ENCODE measurements at regions not wholly inside any gene's neighbourhood (a gene's known extent, or its start where the extent isn't known, plus 50 kb on each side); places are given as distances from the start of the nearest gene placed in this dataset.

DNA sequence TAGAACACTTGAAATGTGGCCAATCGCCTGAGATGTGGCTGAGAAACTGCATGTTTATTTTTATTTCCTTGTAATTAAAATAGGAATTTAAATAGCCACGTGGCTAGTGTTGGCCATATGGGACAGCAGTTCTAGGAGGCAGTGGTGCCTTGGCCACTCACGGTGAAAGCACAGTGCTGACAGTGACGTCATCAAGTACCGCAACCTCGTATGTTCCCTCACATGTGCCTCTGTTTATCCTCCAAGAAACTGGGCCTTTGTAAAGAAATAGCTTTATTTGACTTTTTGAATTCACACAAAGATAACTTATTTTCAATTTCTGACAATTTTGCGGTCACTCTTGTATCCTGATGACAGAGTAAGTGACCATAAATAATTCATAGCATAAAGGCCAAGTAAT, 575.0 kb downstream of the DCDC2C start:
- DNase-seq (ENCODE audit: low spot score in 2 of 2) (no peak), ATAC-seq (no peak)
- H3K4me3 Mint-ChIP-seq, result no peak overlapping the region
- H3K9me3 Mint-ChIP-seq, result peaks cover 23% of the 10 kb centered on the region
- no peak overlapping the region for H3K27ac Mint-ChIP-seq
- H3K4me1 Mint-ChIP-seq, result no peaks in the 10 kb centered on the region
- H3K36me3 Mint-ChIP-seq, result no peaks in the 10 kb centered on the region

DNA sequence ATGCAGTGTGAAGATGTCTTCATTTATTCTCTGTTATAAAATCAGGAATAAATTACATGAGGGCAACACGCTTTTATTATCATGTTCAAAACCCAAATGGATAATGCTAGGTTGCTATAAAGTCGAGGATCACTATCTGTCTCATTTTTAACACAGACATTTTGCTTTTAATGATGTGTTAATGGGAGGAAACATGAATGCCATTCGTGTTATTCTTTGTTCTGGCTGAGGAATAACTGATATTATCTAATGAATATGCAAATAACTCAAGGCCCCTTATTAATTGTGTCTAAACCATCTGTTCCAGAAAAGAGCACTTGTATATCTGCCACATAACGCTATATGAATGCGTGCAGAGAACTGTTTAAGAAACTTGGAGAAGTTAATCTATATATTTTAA, 576.1 kb downstream of the DCDC2C start:
- no peaks in the 10 kb centered on the region for H3K36me3 Mint-ChIP-seq
- no peaks in the 10 kb centered on the region for H3K4me1 Mint-ChIP-seq
- no peak for ATAC-seq
- H3K4me3 Mint-ChIP-seq, result no peak overlapping the region
- no peak overlapping the region for H3K27ac Mint-ChIP-seq
- peaks cover 26% of the 10 kb centered on the region for H3K9me3 Mint-ChIP-seq
- DNase-seq (ENCODE audit: low spot score in 2 of 2), result no peak

DNA sequence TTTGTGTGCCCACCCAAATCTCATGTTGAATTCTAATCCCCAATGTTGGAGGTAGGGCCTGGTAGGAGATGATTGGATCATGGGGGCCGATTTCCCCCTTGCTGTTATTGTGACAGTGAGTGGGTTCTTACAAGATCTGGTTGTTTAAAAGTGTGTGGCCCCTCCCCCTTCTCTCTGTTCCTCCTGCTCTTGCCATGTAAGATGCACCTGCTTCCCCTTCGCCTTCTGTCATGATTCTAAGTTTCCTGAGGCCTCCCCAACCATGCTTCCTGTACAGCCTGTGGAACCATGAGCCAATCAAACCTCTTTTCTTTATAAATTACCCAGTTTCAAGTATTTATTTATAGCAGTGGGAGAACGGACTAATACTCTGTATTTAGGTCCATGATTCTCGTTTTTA, 588.1 kb downstream of the DCDC2C start:
- ATAC-seq (no peak), DNase-seq (ENCODE audit: low spot score in 2 of 2) (no peak)
- Mint-ChIP-seq H3K4me3 (no peak overlapping the region), H3K27ac (no peak overlapping the region), H3K4me1 (no peaks in the 10 kb centered on the region), H3K9me3 (peaks cover 9% of the 10 kb centered on the region), H3K36me3 (no peaks in the 10 kb centered on the region)

DNA sequence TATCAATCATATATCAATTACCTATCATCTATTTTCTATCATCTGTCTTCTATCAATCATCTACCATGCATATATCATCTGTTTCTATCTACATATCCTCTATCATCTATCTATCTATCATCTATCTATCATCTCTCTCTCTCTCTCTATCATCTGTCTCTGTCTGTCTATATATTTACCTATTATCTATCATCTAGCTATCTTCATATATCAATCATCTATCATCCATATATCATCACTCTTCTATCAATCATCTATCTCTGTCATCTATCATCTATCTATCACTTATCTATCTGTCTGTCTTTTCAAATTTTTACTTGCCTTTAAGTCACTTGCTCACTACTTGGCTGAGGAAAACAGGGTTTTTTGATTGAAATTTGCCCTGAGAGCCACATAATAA, 592.3 kb downstream of the DCDC2C start:
- Mint-ChIP-seq H3K9me3 (peaks cover 14% of the 10 kb centered on the region), H3K27ac (no peak overlapping the region), H3K36me3 (no peaks in the 10 kb centered on the region), H3K4me3 (no peak overlapping the region), H3K4me1 (no peaks in the 10 kb centered on the region)
- DNase-seq (ENCODE audit: low spot score in 2 of 2) (no peak), ATAC-seq (no peak)

DNA sequence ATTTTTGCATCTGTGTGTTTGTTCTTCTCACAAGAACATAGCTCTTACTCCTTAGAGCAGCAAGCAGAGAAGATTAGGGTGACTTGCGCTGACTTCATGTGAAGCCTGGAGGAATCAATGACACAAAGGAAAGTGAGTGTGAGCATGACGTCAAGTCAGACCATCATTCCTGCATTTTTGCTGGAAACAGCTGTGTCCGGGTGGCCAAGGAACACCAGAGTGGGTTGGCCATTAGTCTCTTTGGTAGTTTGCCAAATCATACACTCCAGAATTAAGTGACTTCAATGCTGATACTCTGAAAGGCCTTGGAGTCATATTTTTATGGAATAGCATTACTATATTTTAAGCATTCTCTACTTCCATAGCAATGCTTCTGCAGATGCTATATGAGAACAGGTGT, 597.2 kb downstream of the DCDC2C start:
- Mint-ChIP-seq H3K4me3 (no peak overlapping the region), H3K4me1 (no peaks in the 10 kb centered on the region), H3K9me3 (peaks cover 12% of the 10 kb centered on the region), H3K27ac (no peak overlapping the region), H3K36me3 (no peaks in the 10 kb centered on the region)
- ATAC-seq (no peak), DNase-seq (ENCODE audit: low spot score in 2 of 2) (no peak)

DNA sequence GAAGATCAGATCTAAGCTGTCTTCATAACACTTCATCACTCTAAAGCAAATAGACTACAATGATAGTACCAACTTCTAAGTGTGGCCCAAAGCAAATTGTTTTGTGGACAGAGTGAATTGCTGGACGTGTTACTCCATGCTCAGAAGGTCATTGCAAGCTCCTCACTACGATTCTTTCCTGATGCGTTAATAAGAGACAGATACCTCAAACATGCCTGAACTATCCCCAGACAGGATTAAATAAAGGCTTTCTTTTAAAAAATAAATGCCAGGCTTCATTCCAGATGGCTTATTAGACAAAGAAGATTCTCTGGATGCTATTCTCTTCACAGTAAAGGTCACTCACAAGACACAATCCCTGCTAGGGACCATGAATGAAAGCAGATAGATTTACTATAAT, 621.2 kb downstream of the DCDC2C start:
- Mint-ChIP-seq H3K4me1 (no peaks in the 10 kb centered on the region), H3K27ac (no peak overlapping the region), H3K9me3 (peaks cover 3% of the 10 kb centered on the region), H3K4me3 (no peak overlapping the region), H3K36me3 (no peaks in the 10 kb centered on the region)
- no peak for ATAC-seq
- DNase-seq (ENCODE audit: low spot score in 2 of 2), result no peak

DNA sequence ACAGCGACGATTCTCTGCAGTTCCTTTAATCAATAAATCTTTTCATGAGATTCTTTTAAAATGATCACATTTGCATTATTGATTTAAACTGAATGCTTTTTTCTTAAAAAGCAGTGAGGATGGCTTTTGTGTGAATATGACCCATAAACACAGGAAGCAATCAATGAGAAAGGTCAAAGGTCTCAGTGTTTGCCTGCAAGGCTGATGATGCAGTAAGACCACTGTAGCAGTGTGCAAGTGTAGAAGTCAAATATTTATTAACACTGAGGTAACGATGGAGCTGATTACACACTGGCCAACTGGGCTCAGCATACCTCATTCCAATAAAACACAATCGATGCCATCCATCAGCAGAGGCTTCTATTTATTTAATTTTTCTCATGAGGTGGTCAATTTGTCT, 633.5 kb downstream of the DCDC2C start:
- no peak overlapping the region for H3K4me3 Mint-ChIP-seq

DNA sequence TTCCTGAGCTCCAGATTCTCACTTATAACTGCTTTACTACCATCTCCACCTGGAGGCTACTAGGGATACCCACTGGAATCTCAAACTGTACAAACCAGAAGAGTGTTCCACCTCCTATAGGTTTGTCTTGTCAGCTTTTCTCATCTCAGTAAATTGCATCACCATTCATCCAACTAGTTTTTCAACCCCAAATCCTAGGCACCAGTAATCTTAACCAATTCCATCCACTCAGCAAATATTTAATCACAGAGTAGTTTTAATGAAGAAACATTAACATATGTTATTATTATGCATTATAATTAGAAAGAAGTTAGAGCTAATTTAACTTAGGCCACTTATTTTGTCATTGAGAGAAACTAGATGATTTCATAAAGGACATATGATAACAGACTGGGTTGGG, 635.0 kb downstream of the DCDC2C start:
- no peak overlapping the region for H3K27ac Mint-ChIP-seq
- peaks cover 18% of the 10 kb centered on the region for H3K9me3 Mint-ChIP-seq
- ATAC-seq (no peak), DNase-seq (ENCODE audit: low spot score in 2 of 2) (no peak)
- H3K4me1 Mint-ChIP-seq, result no peaks in the 10 kb centered on the region
- H3K36me3 Mint-ChIP-seq, result no peaks in the 10 kb centered on the region
- H3K4me3 Mint-ChIP-seq, result no peak overlapping the region

More for the DNA sequence above, 633.5 kb downstream of the DCDC2C start:
- DNase-seq (ENCODE audit: low spot score in 2 of 2) (no peak), ATAC-seq (no peak)
- Mint-ChIP-seq H3K27ac (no peak overlapping the region), H3K36me3 (no peaks in the 10 kb centered on the region), H3K4me1 (no peaks in the 10 kb centered on the region), H3K9me3 (peaks cover 15% of the 10 kb centered on the region)

DNA sequence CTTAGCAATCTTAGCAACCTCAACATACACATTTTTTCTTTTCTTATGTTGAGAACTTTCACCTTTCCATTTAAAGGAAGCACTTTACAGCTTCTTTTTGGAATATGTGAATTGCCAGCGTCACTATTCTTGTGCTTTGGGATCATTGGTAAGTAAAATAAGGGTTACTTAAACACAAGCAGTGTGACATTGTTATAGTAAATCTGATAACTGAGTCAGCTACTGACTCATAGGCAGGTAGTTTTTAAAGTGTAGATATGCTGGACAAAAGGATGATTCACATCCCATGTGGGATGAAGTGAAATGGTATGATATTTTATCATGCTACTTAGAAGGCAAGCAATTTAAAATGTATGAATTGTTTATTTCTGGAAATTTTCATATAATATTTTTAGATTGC, 637.2 kb downstream of the DCDC2C start:
- Mint-ChIP-seq H3K4me1 (no peaks in the 10 kb centered on the region), H3K9me3 (peaks cover 21% of the 10 kb centered on the region), H3K36me3 (no peaks in the 10 kb centered on the region), H3K4me3 (no peak overlapping the region), H3K27ac (no peak overlapping the region)
- no peak for ATAC-seq
- no peak for DNase-seq (ENCODE audit: low spot score in 2 of 2)

DNA sequence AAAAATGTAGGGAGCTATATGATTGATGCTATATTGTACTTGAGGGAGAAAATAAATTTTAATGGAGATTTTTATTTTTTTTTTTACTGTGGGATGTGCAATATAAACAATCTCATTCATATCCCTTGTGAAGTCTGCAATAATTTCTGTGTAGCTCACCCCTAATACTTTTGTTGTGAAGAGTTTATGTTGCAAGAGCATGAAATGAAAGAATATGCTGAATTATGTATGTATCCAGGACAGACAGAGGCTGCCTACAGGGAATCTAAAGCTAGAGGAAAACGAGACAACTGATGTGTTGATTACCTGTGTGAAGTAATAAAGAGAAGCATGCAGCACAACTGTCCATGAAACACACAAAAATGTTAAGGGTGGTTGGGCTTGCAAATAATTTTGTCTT, 643.3 kb downstream of the DCDC2C start:
- peaks cover 21% of the 10 kb centered on the region for H3K9me3 Mint-ChIP-seq
- no peaks in the 10 kb centered on the region for H3K4me1 Mint-ChIP-seq
- H3K4me3 Mint-ChIP-seq, result no peak overlapping the region
- H3K27ac Mint-ChIP-seq, result no peak overlapping the region
- DNase-seq (ENCODE audit: low spot score in 2 of 2), result no peak
- H3K36me3 Mint-ChIP-seq, result no peaks in the 10 kb centered on the region
- ATAC-seq, result no peak

DNA sequence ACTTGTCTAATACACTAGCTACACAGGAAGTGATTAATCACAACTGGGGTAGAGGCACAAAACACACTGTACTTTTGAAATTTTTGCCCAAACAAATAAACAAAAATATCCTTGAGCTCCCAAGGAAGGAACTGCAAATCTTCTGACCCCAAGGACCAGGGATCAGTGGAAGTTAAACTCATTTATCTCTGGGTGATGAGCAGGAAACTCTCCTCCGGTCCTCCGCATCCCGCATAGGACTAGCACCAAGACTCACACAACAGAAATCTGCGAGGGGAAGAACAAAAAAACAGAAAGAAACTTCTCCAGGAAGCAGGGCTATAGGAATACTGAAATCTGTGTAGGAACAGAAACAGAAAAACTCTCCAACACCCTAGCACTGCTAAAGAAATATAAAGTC, 650.3 kb downstream of the DCDC2C start:
- peaks cover 18% of the 10 kb centered on the region for H3K9me3 Mint-ChIP-seq
- H3K4me3 Mint-ChIP-seq, result no peak overlapping the region
- no peaks in the 10 kb centered on the region for H3K36me3 Mint-ChIP-seq
- H3K27ac Mint-ChIP-seq, result no peak overlapping the region
- H3K4me1 Mint-ChIP-seq, result no peaks in the 10 kb centered on the region
- ATAC-seq, result no peak
- DNase-seq (ENCODE audit: low spot score in 2 of 2), result no peak

DNA sequence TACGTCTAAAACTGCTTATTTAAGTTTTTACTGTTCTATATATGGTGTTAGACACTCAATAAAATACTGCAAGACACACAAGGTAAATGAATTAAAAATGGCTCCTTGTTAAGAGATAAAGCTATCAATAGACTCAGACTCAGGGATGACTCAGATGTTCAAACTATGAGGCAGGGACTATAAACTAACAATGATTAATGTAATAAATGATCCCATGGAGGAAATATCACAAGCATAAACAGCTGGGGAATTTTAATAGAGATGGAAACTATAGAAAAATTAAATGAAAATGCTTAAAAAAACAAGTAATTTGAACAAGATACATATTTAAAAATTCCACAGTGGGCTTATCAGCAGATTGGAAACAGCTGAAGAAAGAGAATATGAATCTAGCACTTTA, 650.8 kb downstream of the DCDC2C start:
- Mint-ChIP-seq H3K4me3 (no peak overlapping the region), H3K4me1 (no peaks in the 10 kb centered on the region), H3K27ac (no peak overlapping the region), H3K9me3 (peaks cover 20% of the 10 kb centered on the region), H3K36me3 (no peaks in the 10 kb centered on the region)
- ATAC-seq (no peak), DNase-seq (ENCODE audit: low spot score in 2 of 2) (no peak)

DNA sequence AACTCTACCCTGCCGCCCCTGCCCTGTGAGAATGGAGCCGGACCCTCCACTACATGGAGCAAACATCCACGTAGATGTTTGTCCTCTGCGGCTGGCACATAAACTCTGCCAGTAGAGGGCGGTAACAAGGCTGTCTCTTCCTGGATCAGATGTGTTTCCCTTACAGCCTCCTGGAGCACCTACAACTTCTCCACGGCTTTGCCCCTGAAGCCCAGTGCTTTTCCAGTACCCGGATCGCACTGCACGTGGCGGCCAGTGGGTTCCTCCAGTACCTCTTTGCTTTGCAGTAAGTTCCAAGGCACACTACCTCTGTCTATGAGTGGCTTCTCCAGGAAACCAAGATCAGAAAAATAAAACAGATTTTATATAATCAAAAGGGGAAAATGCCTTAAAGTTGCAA, 651.3 kb downstream of the DCDC2C start:
- Mint-ChIP-seq H3K27ac (no peak overlapping the region), H3K36me3 (no peaks in the 10 kb centered on the region), H3K4me1 (no peaks in the 10 kb centered on the region), H3K9me3 (peaks cover 20% of the 10 kb centered on the region), H3K4me3 (no peak overlapping the region)
- no peak for ATAC-seq
- DNase-seq (ENCODE audit: low spot score in 2 of 2), result no peak

DNA sequence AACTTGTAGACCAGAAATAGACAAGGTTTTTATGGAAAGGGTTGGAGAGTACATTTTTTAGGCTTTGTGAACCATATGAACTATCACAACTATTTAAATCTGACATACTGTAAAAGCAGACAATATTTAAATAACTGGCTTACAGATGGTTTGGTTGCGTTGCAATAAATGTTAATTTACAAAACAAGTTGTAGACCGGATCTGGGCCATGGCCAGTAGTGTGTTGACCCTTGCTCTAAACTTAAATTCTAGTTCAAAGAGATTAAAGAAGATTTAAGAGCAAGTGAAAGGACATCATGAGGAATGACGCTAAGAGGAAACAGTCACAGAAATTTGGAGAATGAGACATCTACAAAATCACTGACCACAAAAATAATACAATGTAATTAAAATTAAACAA, 652.7 kb downstream of the DCDC2C start:
- no peak for DNase-seq (ENCODE audit: low spot score in 2 of 2)
- Mint-ChIP-seq H3K27ac (no peak overlapping the region), H3K4me1 (no peaks in the 10 kb centered on the region), H3K9me3 (peaks cover 13% of the 10 kb centered on the region), H3K36me3 (no peaks in the 10 kb centered on the region), H3K4me3 (no peak overlapping the region)
- ATAC-seq, result no peak

DNA sequence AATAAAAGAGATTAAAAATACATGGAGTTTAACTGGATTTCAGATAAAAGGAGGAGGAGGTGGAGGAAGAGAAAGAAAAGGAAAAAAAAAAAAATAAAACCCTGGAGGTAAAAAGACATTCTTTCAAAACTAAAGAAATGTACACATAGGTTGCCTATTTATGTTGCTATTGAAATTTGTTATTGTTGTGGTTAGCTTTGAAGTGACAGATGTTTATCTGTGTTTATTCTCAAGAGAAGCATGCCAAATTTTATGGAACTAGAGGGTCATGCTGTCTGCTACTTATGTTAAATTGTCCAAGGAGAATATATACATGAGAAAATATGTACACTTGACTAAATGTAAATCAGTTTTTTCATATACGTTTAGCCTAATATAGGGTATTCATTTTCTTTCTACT, 653.2 kb downstream of the DCDC2C start:
- DNase-seq (ENCODE audit: low spot score in 2 of 2) (no peak), ATAC-seq (no peak)
- H3K36me3 Mint-ChIP-seq, result no peaks in the 10 kb centered on the region
- H3K27ac Mint-ChIP-seq, result no peak overlapping the region
- H3K4me3 Mint-ChIP-seq, result no peak overlapping the region
- no peaks in the 10 kb centered on the region for H3K4me1 Mint-ChIP-seq
- peaks cover 16% of the 10 kb centered on the region for H3K9me3 Mint-ChIP-seq

DNA sequence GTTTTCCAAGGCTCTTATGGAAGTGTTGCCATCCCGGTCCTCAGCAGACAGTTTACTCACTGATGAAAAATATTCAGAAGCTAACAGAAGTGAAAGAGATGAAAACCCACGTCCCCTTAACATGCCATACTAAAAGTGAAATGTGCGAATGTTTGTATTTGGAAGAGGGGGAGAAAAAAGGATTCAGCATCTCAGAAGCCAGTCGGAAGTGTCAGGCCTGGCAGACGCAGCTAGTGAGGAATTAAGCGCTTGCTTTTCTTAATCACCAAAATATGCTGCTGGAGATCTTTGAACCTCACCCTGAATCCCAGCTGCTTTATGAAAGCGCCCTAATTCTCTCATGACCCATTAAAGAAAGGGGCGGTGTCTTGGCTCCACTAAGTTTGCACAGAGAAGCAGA, 653.7 kb downstream of the DCDC2C start:
- peaks cover 16% of the 10 kb centered on the region for H3K9me3 Mint-ChIP-seq
- no peak overlapping the region for H3K4me3 Mint-ChIP-seq
- no peaks in the 10 kb centered on the region for H3K36me3 Mint-ChIP-seq
- no peak for DNase-seq (ENCODE audit: low spot score in 2 of 2)
- no peak for ATAC-seq
- no peak overlapping the region for H3K27ac Mint-ChIP-seq
- no peaks in the 10 kb centered on the region for H3K4me1 Mint-ChIP-seq

DNA sequence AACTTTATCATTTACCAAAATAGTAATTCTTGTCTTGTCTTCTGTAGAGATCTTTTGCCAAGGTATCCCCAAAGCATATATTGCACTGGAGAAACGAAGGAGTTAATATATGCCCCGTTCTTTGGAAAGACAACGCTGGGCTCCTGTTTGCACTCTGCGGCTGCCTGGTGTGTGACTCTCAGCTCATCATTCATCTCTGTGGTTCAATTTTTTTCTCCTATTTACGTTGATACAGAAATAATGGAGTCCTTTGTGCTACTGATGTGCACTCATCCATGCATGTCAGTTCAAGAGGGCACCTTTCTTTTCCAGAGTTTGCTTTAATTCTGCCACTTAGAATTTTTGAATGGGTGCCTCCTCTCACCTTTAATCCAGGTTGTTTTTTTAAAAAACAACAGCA, 655.5 kb downstream of the DCDC2C start:
- Mint-ChIP-seq H3K27ac (no peak overlapping the region), H3K9me3 (peaks cover 21% of the 10 kb centered on the region), H3K4me3 (no peak overlapping the region), H3K36me3 (no peaks in the 10 kb centered on the region), H3K4me1 (no peaks in the 10 kb centered on the region)
- ATAC-seq (no peak), DNase-seq (ENCODE audit: low spot score in 2 of 2) (no peak)
